SK-N-MC (cell line): ENCODE measurements at regions not wholly inside any gene's neighbourhood (a gene's known extent, or its start where the extent isn't known, plus 50 kb on each side); places are given as distances from the start of the nearest gene placed in this dataset.

Experiments
- EZH2 ChIP-seq: fragments of 200-600 bp; sonication (generic); IDR thresholded peaks from one replicate; pipeline ENCODE4 v1.6.1; 2017; ENCODE audit warnings: antibody characterized with exemption
- POLR2AphosphoS5 ChIP-seq: IDR thresholded peaks from 2 replicates; pipeline ENCODE4 v1.6.1; 2012; ENCODE audit warnings: mild to moderate bottlenecking, low read depth, low read length, borderline replicate concordance

- TF ChIP-seq POLR2AphosphoS5, result no peak
- TF ChIP-seq EZH2, result no peak
These were observed 2246.0 kb downstream of the ARAP2 start for GRCh38 chr4:33998291-33998690.
